SK-N-SH treated with all-trans-retinoic acid at 6 μM for 48 hours (cell line): ENCODE measurements at regions not wholly inside any gene's neighbourhood (a gene's known extent, or its start where the extent isn't known, plus 50 kb on each side); places are given as distances from the start of the nearest gene placed in this dataset.

Experiments
- BACH2 ChIP-seq: fragments of 250-450 bp; sonication (Bioruptor Pico); IDR thresholded peaks from 2 replicates; pipeline ENCODE4 v1.9.0; 2021; ENCODE audit warnings: mild to moderate bottlenecking, borderline replicate concordance
- ESRRG ChIP-seq: fragments of 250-450 bp; sonication (Bioruptor Pico); IDR thresholded peaks from 2 replicates; pipeline ENCODE4 v1.6.1; 2021; ENCODE audit warnings: mild to moderate bottlenecking
- GLIS3 ChIP-seq: fragments of 250-450 bp; sonication (Bioruptor Pico); IDR thresholded peaks from 2 replicates; pipeline ENCODE4 v1.5.0; 2020; ENCODE audit warnings: mild to moderate bottlenecking, moderate library complexity
- ZFP3 ChIP-seq: fragments of 250-450 bp; sonication (Bioruptor Pico); IDR thresholded peaks from 2 replicates; pipeline ENCODE4 v1.5.0; 2020; ENCODE audit warnings: mild to moderate bottlenecking, moderate library complexity
- ZFP30 ChIP-seq: fragments of 450-650 bp; formaldehyde crosslinking; IDR thresholded peaks from 2 replicates; pipeline ENCODE4 v1.5.0; 2022; ENCODE audit warnings: mild to moderate bottlenecking, moderate library complexity
- ZNF565 ChIP-seq: fragments of 450-650 bp; formaldehyde crosslinking; conservative IDR thresholded peaks from 2 replicates; pipeline ENCODE4 v1.5.0; 2020; ENCODE audit warnings: low read depth, mild to moderate bottlenecking, moderate library complexity
- ZNF8 ChIP-seq: fragments of 450-650 bp; formaldehyde crosslinking; IDR thresholded peaks from 2 replicates; pipeline ENCODE4 v1.5.0; 2020; ENCODE audit warnings: mild to moderate bottlenecking, moderate library complexity
- TF ChIP-seq, protein P1 (sequence below): fragments of 250-450 bp; sonication (Bioruptor Pico); IDR thresholded peaks from 2 replicates; pipeline ENCODE4 v1.5.1; 2020; ENCODE audit warnings: low read depth, mild to moderate bottlenecking, moderate library complexity
- TF ChIP-seq, protein P2 (sequence below): fragments of 250-450 bp; sonication (Bioruptor Pico); IDR thresholded peaks from 2 replicates; pipeline ENCODE4 v1.8.0; 2020; ENCODE audit warnings: mild to moderate bottlenecking, moderate library complexity, borderline replicate concordance
- TF ChIP-seq, protein P3 (sequence below): fragments of 250-450 bp; sonication (Bioruptor Pico); IDR thresholded peaks from 2 replicates; pipeline ENCODE4 v1.8.0; 2021; ENCODE audit warnings: low read depth, mild to moderate bottlenecking, moderate library complexity, borderline replicate concordance

DNA sequence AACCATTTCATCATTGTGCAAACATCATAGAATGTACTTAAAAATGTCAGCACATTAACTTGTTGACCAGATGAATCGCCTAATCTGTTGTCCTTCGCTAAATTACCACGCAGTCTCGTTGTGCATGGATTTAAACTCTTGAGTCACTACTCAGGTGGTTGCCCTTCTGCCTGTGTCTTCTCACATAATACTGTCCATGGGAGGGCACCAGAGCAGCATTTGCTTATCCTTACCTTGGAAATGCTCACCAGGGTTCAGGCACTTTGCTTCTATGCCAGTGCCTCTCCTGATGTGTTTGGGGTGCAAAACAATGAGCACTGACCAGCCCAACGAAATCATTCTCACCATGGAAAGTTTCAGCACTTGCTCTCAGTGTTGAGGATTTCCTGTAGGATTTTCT lies 559.9 kb downstream of the RWDD3 start:
- TF ChIP-seq ZNF8 (CRISPR knock-in tag) (no peak), ZFP30 (CRISPR knock-in tag) (no peak), GLIS3 (CRISPR knock-in tag) (no peak), ZFP3 (CRISPR knock-in tag) (no peak), ZNF565 (CRISPR knock-in tag) (no peak), BACH2 (CRISPR knock-in tag) (no peak), ESRRG (CRISPR knock-in tag) (no peak)
- TF ChIP-seq, protein P1, sequence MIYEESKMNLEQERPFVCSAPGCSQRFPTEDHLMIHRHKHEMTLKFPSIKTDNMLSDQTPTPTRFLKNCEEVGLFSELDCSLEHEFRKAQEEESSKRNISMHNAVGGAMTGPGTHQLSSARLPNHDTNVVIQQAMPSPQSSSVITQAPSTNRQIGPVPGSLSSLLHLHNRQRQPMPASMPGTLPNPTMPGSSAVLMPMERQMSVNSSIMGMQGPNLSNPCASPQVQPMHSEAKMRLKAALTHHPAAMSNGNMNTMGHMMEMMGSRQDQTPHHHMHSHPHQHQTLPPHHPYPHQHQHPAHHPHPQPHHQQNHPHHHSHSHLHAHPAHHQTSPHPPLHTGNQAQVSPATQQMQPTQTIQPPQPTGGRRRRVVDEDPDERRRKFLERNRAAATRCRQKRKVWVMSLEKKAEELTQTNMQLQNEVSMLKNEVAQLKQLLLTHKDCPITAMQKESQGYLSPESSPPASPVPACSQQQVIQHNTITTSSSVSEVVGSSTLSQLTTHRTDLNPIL (CRISPR knock-in tag): no peak
- TF ChIP-seq, protein P2, sequence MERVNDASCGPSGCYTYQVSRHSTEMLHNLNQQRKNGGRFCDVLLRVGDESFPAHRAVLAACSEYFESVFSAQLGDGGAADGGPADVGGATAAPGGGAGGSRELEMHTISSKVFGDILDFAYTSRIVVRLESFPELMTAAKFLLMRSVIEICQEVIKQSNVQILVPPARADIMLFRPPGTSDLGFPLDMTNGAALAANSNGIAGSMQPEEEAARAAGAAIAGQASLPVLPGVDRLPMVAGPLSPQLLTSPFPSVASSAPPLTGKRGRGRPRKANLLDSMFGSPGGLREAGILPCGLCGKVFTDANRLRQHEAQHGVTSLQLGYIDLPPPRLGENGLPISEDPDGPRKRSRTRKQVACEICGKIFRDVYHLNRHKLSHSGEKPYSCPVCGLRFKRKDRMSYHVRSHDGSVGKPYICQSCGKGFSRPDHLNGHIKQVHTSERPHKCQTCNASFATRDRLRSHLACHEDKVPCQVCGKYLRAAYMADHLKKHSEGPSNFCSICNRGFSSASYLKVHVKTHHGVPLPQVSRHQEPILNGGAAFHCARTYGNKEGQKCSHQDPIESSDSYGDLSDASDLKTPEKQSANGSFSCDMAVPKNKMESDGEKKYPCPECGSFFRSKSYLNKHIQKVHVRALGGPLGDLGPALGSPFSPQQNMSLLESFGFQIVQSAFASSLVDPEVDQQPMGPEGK (CRISPR knock-in tag): no peak
- TF ChIP-seq, protein P3, sequence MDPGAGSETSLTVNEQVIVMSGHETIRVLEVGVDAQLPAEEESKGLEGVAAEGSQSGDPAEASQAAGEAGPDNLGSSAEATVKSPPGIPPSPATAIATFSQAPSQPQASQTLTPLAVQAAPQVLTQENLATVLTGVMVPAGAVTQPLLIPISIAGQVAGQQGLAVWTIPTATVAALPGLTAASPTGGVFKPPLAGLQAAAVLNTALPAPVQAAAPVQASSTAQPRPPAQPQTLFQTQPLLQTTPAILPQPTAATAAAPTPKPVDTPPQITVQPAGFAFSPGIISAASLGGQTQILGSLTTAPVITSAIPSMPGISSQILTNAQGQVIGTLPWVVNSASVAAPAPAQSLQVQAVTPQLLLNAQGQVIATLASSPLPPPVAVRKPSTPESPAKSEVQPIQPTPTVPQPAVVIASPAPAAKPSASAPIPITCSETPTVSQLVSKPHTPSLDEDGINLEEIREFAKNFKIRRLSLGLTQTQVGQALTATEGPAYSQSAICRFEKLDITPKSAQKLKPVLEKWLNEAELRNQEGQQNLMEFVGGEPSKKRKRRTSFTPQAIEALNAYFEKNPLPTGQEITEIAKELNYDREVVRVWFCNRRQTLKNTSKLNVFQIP (CRISPR knock-in tag): no peak
